Daoy (cell line): ENCODE measurements at regions not wholly inside any gene's neighbourhood (a gene's known extent, or its start where the extent isn't known, plus 50 kb on each side); places are given as distances from the start of the nearest gene placed in this dataset.

Experiments
- DNase-seq: peaks from one replicate; pipeline ENCODE4 v3.0.0-alpha.2; 2015; ENCODE audit warnings: low read depth

DNA sequence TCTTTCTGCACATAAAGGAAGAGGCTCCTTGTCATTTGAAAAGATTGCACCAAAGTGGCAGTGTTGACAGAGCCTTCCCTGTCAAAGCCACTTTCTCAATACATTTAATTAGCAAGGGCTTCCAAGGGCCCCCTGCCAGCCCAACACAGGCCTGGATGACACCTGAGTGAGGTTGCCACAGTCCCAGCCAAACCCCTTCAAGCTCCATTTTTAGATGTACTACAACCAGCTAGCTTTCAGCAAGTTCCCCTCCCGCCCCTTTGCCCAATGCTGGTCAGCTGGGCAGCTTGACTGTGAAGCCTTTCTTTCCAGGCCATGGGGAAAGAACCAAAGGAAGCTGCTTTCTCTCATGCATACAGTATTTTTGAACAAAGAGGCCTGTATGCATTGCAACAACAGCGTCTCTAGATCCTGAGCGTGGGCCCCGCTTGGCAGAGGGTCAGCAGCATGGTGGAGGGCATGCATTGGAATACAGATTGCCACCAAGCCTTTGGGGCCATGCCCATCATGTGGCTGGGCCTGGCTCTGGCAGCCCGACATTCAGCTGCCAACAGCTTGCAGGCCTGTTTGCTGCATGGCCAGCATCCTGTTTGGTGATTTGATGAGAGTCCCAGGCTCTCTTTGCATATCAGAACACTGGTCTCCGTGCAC, 261.1 kb upstream of the GATB start:
- no peak for DNase-seq

- no peak for DNase-seq
These were observed 259.3 kb upstream of the GATB start for GRCh38 chr4:152020073-152020472.

DNA sequence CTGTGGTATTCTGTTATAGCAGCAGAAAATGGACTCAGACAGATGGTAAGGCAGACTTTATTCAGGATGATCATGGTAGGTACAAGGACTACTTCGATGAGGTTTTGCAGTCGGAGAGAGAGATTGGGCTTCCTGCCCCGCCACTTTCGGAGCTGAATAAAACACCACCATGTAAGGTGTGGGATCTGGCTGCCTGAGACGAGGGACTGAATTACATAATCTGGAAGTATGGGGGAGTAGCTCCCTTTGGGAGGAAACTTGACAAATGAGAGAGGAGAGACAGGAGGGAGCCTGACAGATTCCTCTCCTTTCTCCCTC, 255.5 kb upstream of the GATB start:
- DNase-seq, result no peak

DNA sequence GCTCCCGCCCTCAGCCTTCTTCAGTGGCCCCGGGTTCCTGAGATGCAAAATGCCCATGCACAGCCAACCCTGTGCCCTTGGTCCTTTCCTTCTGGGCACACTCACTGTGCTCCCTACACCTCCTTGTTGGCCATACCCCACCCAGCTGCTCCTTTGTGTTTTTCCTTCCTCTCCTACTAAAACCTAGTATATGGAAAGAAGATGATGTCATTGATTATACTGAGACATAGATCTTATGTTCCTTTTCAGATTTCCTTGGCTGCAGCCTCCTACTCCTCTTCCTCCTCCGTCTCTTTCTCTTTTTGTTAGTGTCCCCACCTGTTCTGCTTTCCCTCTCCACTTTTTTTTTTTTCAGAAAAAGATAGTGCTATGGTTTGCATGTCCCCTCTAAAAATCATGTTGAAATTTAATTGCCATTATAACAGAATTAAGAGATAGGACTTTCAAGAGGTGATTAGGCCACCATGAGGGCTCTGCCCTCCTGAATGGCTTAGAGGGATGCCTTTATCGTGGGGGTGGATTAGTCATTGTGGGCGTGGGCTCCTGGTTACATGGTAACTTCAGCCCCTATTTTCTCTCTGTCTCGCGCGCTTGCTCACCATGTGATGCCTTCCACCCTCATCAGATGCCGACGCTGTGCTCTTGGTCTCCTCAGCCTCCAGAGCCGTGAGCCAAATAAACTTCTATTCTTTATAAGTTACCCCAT, 254.9 kb upstream of the GATB start:
- DNase-seq, result peak; percentile 18

GRCh38 chr4:152014280-152014679, 253.5 kb upstream of the GATB start:
- no peak for DNase-seq

DNA sequence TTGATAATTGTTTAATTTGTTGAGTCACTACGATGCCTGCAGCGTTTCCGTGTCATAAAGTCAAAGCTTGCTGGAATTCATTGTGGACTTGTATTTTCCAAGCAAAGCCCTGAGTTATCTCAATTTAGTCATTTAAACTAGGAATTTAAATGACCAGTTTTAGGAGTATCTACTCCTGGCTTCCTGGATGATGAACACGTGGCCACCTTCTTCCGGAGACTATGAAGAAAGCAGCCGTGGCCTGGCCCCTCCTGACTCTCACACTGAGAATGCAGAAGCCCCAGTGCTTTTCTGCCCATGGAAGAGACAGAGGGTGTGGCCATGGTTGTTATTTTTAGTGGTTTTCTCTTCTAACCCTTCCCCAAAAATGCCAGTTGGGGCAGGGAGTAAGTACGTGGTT, 250.7 kb upstream of the GATB start:
- DNase-seq, result no peak

GRCh38 chr4:152010710-152011079, 249.9 kb upstream of the GATB start:
- no peak for DNase-seq

DNA sequence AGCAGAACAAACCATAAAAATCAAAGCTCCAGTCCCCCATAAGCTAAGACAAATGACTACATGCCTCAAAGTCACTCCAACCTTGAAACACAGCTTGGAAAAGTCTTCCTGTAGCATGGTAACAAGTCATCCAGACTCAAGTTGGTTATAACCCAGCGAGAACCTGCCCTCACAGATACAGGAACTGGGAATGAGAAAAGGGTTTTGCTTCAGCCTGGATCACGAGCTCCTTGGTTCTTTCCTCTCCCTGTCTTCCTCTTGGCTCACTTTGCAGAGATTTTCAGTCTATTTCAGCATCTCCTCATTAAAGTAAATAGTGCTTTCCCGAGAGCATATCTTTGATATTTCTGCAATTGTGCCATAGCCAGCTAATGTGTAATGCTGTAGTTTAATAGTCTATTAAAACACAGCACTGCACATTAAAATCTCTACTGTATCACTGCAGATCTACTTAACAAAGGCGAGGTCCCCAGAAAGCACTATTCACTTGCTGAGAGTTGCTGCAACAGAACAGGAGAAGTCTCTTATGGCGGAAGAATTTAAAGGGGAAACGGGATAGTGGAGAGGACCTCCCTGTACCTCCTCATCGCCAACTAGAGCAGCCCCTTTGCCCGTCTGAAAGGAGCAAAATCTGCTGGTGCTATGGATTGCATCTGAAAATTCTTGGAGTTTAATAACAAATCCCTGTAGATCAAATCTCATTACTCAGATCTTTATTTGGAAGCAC, 249.3 kb upstream of the GATB start:
- DNase-seq, result no peak

GRCh38 chr4:152009031-152009670, 248.3 kb upstream of the GATB start:
- DNase-seq, result no peak

DNA sequence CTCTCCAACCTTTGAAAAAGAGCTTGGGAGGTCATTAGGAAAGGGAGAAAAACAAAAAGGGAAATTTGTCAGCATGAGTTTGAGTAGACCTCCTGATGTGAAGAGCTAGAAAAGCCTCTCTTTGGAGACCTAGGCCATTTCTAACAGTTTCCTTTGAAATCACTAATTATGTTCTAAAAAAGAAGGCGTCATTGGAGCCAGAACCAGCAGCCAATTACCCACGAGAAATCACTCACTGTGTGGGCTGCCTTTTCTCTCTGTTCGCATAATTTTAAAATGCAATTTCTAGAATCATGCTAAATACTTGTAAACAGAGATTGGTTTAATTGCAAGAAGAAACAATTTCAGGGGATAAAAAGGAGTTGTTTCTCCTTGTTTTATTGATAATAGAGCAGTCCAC, 246.3 kb upstream of the GATB start:
- no peak for DNase-seq

DNA sequence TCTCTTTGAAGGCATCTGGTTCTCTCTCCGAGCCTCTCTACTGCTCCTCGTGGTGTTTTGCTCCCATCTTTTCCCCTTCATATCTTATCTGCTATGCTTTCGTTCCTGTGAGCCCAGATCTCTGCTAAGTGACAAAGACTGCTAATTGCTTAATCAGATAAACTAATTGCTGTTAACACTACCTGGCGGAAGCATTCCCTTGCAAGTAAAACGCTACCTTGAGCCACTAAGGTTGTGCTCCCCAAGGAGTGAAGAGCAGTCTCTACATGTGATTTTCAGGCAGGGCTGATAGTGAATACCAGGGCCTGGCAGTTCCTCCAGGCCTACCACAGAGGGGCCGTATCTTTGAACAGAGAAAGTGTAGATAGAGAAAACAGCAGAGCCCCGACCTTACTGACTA, 244.0 kb upstream of the GATB start:
- no peak for DNase-seq

DNA sequence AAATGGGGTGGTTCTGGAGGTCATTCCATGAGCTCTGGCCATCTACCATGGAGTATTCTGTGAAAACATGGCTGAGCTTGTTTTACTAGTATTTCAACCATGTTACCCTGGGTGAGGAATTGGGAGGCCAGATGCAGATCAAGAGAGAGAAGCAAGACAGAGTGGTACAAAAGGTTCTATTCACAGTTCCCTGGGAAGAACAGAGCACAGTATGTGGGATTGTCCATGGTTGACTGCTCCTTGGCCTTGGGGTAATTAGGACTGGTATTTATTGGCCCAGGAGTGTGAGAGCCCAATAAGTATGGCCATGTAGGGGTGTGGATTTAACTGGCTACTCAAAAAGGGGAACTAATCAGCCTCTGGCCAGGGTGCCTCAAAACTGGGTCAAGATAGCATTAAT, 239.7 kb upstream of the GATB start:
- no peak for DNase-seq

DNA sequence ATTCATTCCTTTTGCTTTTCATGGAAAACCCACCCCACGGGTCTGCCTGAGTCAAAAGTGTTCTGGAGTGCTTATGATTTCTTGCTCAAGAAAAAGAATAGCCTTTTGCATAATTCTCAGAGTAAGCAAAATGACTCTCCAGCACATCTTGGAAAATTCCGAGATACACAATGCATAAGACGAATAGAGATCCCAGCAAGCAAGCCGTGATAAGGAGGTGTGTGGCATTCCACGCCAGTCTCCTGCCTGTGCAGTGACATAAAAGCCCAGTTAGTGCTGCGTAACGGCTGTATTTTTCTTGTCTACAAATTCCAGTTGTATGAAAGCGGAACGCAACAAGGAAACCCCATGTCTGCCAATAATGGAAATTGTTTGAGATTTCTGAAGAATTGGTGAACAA, 237.9 kb upstream of the GATB start:
- no peak for DNase-seq

DNA sequence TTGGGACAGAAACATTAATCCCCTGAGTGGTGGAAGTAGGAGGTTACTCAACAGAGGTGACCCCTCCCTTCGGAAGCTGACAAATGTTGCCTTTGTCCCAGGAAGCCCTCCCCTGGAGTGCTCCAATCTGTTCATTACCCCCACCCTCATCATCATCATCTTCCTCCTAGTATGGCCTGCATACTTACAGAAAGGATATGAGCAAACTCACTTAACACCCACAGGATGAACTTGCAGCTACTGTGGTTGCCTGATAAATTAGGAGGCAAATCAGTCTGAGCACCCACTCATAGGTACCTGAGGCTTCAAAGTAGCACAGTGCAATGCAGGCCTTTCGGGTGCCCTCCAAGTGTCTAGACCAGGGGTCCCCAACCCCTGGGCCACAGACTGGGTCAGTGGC, 236.7 kb upstream of the GATB start:
- DNase-seq, result no peak

GRCh38 chr4:151994429-151994828, 233.6 kb upstream of the GATB start:
- no peak for DNase-seq

DNA sequence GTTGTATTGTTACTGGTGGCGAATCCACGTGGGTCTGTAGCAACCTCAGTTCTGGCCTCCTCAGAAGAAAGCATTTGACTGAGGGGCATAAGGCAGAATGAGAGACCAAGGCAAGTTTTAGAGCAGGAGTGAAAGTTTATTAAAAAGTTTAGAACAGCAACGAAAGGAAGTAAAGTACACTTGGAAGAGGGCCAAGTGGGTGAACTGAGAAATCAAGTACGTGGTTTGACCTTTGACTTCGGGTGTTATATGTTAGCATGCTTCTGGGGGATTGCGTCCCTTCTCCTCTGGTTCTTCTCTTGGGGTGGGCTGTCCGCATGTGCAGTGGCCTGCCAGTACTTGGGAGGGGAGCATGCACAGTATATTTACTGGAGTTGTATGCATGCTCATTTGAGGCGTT, 232.7 kb upstream of the GATB start:
- DNase-seq, result no peak

GRCh38 chr4:151992332-151993154, 231.7 kb upstream of the GATB start:
- no peak for DNase-seq

- no peak for DNase-seq
These were observed 231.0 kb upstream of the GATB start for GRCh38 chr4:151991884-151992167.

DNA sequence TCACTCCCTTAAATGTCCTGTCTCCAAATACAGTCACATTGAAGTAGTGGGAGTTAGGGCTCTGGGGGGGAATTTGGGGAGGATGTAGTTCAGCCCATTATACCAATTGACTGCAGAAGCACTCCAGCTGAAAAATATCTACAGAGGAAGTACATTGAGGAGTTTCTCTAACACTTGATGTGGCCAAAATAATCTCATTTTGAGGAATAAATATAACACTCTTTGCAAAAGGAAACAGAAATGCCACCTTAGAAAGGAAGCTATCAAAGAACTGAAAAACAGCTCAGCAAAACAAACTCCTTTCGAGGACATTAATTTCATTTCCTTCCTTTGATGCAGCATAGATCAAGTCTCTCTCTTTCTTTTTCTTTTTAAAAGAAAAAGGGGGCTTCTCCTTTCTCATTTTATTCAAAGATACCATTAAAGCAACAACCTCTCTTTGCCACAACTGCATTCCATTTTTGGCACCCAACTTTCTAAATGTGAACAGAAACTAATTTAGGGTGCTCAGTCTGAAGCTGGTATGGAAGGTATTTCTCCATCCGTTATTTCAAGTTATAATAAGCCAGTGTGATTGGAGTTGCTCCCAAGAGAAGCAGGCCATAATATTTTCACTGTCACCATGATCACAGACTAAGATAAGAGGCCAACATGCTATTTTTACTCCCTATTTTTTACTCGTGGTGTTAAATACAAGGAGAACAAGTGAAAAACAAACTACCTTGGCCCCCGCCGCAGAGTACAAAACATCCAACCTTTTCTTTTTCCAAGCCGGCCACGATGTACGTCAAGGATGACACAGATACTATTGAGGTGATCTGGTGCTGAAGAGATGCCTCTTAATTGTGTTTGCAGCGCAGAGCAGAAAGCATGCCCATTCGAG, 230.4 kb upstream of the GATB start:
- no peak for DNase-seq

DNA sequence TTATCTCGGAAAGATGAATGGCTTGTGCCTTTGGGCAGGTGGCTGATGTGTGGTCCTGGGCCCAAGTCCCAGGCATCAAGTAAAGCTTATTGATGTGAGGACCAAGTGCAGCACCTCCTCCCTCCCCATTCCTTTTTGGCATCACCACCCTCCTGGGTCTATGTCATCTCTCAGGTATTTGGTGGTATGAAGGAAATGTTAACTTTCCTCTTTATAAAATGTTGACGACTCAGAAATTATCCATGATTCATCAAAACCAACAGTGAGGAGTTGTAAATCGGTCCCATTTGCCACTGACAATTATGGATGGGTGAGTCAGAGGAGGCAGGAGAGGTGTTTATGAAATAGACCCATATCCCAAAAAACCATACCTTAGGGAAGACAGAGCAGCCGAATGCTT, 229.4 kb upstream of the GATB start:
- peak; percentile 73 for DNase-seq

GRCh38 chr4:151988591-151988990, 227.8 kb upstream of the GATB start:
- no peak for DNase-seq
